ENCODE measurements at regions not wholly inside any gene's neighbourhood (a gene's known extent, or its start where the extent isn't known, plus 50 kb on each side); places are given as distances from the start of the nearest gene placed in this dataset.

GRCh38 chr2:8574196-8575037 is 107.4 kb upstream of the ID2 start:
- DNase-seq (ENCODE audit: low spot score) = no peak

- DNase-seq (ENCODE audit: low spot score) = no peak
Observed at GRCh38 chr2:8575038-8575833, 106.6 kb upstream of the ID2 start.

- DNase-seq (ENCODE audit: low spot score) = no peak
Observed at GRCh38 chr2:8575834-8576423, 105.9 kb upstream of the ID2 start.

- DNase-seq (ENCODE audit: low spot score) = no peak
Observed at GRCh38 chr2:8576525-8577167, 105.2 kb upstream of the ID2 start.

GRCh38 chr2:8577573-8577972 is 104.3 kb upstream of the ID2 start:
- DNase-seq (ENCODE audit: low spot score) = no peak

- DNase-seq (ENCODE audit: low spot score) = no peak
Observed at GRCh38 chr2:8578335-8579244, 103.3 kb upstream of the ID2 start.

GRCh38 chr2:8579485-8580085 is 102.3 kb upstream of the ID2 start:
- no peak for DNase-seq (ENCODE audit: low spot score)

- DNase-seq (ENCODE audit: low spot score) = no peak
Observed at GRCh38 chr2:8580316-8581233, 101.3 kb upstream of the ID2 start.

- no peak for DNase-seq (ENCODE audit: low spot score)
Observed at GRCh38 chr2:8581234-8581561, 100.7 kb upstream of the ID2 start.

GRCh38 chr2:8581601-8582041 is 100.2 kb upstream of the ID2 start:
- no peak for DNase-seq (ENCODE audit: low spot score)

- no peak for DNase-seq (ENCODE audit: low spot score)
Observed at GRCh38 chr2:8582191-8582590, 99.7 kb upstream of the ID2 start.

GRCh38 chr2:8582651-8583399 is 99.0 kb upstream of the ID2 start:
- DNase-seq (ENCODE audit: low spot score) = no peak

- DNase-seq (ENCODE audit: low spot score) = peak; percentile 95
Observed at GRCh38 chr2:8583400-8584173, 98.3 kb upstream of the ID2 start.

GRCh38 chr2:8584174-8585066 is 97.4 kb upstream of the ID2 start:
- no peak for DNase-seq (ENCODE audit: low spot score)

GRCh38 chr2:8586457-8587051 is 95.3 kb upstream of the ID2 start:
- no peak for DNase-seq (ENCODE audit: low spot score)

GRCh38 chr2:8587251-8587791 is 94.5 kb upstream of the ID2 start:
- DNase-seq (ENCODE audit: low spot score) = no peak
